ENCODE measurements at regions not wholly inside any gene's neighbourhood (a gene's known extent, or its start where the extent isn't known, plus 50 kb on each side); places are given as distances from the start of the nearest gene placed in this dataset.

DNA sequence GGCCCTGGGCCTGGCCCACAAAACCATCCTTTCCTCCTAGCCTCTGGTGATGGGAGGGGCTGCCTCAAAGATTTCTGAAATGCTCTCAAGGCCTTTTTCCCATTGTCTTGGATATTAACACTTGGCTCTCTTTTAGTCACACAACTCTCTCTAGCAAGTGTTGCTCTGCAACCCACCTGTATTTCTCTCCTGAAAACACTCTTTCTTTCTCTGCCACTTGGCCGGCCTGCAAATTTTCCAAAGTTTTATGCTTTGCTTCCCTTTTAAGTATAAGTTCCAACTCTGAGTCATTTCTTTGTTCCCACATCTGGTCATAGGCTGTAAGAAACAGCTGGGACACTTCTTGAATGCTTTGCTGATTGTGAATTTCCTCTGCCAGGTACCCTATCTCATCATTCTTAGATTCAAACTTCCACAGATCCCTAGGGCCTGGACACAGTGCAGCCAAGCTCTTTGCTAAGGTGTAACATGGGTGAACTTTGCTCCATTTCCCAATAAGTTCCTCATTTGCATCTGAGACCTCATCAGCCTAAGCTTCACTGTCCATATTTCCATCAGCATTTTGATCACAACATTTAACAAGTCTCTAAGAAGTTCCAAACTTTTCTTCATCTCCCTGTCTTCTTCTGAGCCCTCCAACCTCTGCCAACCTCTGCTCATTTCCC lies 93.8 kb downstream of the TRIM29 start:
- 79 to 83% methylated on average over 1 of the region's 1 CpG for WGBS, 2 experiments (ENCODE audit: insufficient coverage in 2 of 2)
- Histone ChIP-seq H3K9me3 (ENCODE audit: control insufficient read depth, low read length) (peaks cover 7% of the 10 kb centered on the region), H3K4me3 (ENCODE audit: extremely low read depth, insufficient read depth, low read length, poor library complexity, severe bottlenecking) (no peak overlapping the region), H3K36me3 (ENCODE audit: control insufficient read depth, insufficient read depth, low read length) (no peaks in the 10 kb centered on the region), H3K27ac (ENCODE audit: low read depth, low read length, severe bottlenecking) (no peak overlapping the region), H3K4me1 (ENCODE audit: control insufficient read depth, insufficient read depth, low read length, poor library complexity, severe bottlenecking) (peaks cover 2% of the 10 kb centered on the region)

DNA sequence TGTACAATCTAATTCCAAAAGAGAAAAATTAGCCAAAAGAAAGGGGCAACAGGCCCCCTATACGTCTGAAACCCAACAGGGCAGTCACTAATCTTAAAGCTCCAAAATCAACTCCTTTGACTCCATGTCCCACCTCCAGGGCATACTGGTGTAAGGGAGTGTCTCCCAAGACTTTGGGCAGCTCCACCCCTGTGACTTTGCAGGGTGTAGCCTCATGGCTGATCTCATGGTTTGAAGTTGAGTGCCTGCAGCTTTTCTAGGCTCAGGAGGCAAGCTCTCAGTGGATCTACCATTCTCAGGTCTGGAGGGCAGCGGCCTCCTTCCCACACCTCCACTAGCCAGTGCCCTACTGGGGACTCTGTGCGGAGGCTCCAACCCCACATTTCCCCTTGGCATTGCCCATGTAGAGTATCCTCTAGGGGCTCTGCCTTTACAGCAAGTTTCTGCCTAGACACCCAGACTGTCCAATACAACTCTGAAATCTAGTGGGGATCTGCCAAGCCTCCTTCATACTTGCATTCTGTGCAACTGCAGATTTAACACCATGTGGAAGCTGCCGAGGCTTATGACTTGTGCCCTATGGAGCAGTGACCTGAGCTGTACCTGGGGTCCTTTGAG lies 94.5 kb downstream of the TRIM29 start:
- WGBS, 2 experiments (ENCODE audit: insufficient coverage in 2 of 2), result 87 to 95% methylated on average over 3 of the region's 4 CpGs
- Histone ChIP-seq H3K36me3 (ENCODE audit: control insufficient read depth, insufficient read depth, low read length) (no peaks in the 10 kb centered on the region), H3K27ac (ENCODE audit: low read depth, low read length, severe bottlenecking) (no peak overlapping the region), H3K4me3 (ENCODE audit: extremely low read depth, insufficient read depth, low read length, poor library complexity, severe bottlenecking) (no peak overlapping the region), H3K4me1 (ENCODE audit: control insufficient read depth, insufficient read depth, low read length, poor library complexity, severe bottlenecking) (peaks cover 2% of the 10 kb centered on the region), H3K9me3 (ENCODE audit: control insufficient read depth, low read length) (peaks cover 7% of the 10 kb centered on the region)

DNA sequence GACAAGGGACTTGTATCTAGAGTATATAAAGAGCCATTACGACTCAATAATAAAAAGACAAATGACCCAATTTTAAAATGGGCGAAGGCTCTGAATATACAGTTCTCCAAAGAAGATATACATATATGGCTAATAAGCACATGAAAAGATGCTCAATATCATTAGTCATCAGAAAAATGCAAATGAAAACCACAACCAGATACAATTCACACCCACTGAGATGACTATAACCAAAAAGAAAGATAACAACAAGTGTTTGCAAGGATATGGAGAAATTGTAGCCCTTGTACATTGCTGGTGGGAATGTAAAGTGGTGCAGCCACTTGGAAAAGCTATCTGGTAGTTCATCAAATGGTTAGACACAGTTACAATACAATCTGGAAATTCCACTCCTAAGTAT lies 96.3 kb downstream of the TRIM29 start:
- Histone ChIP-seq H3K9me3 (ENCODE audit: control insufficient read depth, low read length) (peaks cover 10% of the 10 kb centered on the region), H3K4me1 (ENCODE audit: control insufficient read depth, insufficient read depth, low read length, poor library complexity, severe bottlenecking) (peaks cover 2% of the 10 kb centered on the region), H3K36me3 (ENCODE audit: control insufficient read depth, insufficient read depth, low read length) (no peaks in the 10 kb centered on the region), H3K4me3 (ENCODE audit: extremely low read depth, insufficient read depth, low read length, poor library complexity, severe bottlenecking) (no peak overlapping the region), H3K27ac (ENCODE audit: low read depth, low read length, severe bottlenecking) (no peak overlapping the region)
- WGBS, 2 experiments (ENCODE audit: insufficient coverage in 2 of 2), result 100% methylated on average over 1 of the region's 2 CpGs; no CpG with 5 or more reads in 1 of the 2 experiments

DNA sequence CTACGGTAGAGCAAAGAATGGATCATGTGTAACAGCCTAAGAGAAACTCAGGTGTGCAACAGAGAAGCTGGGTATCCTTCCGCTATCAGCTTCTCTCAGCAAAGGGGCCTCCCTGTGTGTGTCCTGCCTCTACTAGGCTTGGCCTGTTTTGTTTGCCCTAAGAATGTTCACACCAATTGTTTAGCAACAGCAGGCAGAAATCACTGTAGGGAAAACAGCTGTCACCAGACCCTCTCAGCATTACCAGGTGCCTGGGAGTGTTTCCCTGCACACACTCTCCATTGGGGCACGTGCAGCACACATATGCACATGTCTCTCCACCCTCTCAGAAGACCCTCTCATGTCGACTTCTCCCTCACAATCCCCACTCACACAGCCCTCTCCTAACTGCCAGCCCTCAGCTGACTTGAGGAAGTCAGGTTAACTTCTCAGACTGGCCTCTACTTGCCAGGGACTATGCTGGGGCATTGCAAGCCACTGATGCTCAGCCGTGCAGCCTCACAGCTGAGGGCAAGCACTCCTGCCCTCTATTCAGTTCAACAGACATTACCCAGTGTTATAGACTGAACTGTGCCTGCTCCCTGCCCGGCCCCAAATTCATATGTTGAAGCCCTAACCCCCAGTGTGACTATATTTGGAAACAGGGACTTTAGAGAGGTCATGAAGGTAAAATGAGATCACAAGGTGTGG lies 97.6 kb downstream of the TRIM29 start:
- no peaks in the 10 kb centered on the region for H3K36me3 ChIP-seq (ENCODE audit: control insufficient read depth, insufficient read depth, low read length)
- peaks cover 18% of the 10 kb centered on the region for H3K9me3 ChIP-seq (ENCODE audit: control insufficient read depth, low read length)
- H3K4me3 ChIP-seq (ENCODE audit: extremely low read depth, insufficient read depth, low read length, poor library complexity, severe bottlenecking), result no peak overlapping the region
- H3K27ac ChIP-seq (ENCODE audit: low read depth, low read length, severe bottlenecking), result no peak overlapping the region
- H3K4me1 ChIP-seq (ENCODE audit: control insufficient read depth, insufficient read depth, low read length, poor library complexity, severe bottlenecking), result peaks cover 2% of the 10 kb centered on the region
- 85 to 88% methylated on average over 5 of the region's 6 CpGs for WGBS, 2 experiments (ENCODE audit: insufficient coverage in 2 of 2)

DNA sequence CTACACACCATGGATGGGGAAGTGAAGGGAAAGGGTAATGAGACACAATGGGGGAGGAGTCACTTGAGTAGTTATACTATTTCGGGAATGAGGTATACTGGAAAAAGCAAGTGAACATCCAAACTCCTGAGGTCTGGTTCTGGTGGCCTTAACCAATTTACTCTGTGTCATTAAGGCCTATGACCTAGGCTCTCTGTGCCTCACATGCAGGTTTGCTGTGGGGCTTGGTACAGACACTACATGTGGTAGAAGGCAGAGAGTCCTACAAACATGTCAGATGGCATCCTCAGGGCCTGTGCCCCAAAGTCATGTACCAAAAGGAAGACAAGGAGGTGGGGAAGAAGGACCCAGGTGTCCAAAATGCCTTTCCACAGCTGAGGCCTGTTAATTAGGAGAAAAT lies 98.9 kb downstream of the TRIM29 start:
- peaks cover 18% of the 10 kb centered on the region for H3K9me3 ChIP-seq (ENCODE audit: control insufficient read depth, low read length)
- WGBS, 2 experiments (ENCODE audit: insufficient coverage in 2 of 2), result 100% methylated on average over 1 of the region's 1 CpG; no CpG with 5 or more reads in 1 of the 2 experiments
- H3K27ac ChIP-seq (ENCODE audit: low read depth, low read length, severe bottlenecking), result no peak overlapping the region
- H3K4me1 ChIP-seq (ENCODE audit: control insufficient read depth, insufficient read depth, low read length, poor library complexity, severe bottlenecking), result no peaks in the 10 kb centered on the region
- H3K36me3 ChIP-seq (ENCODE audit: control insufficient read depth, insufficient read depth, low read length), result no peaks in the 10 kb centered on the region
- H3K4me3 ChIP-seq (ENCODE audit: extremely low read depth, insufficient read depth, low read length, poor library complexity, severe bottlenecking), result no peak overlapping the region

DNA sequence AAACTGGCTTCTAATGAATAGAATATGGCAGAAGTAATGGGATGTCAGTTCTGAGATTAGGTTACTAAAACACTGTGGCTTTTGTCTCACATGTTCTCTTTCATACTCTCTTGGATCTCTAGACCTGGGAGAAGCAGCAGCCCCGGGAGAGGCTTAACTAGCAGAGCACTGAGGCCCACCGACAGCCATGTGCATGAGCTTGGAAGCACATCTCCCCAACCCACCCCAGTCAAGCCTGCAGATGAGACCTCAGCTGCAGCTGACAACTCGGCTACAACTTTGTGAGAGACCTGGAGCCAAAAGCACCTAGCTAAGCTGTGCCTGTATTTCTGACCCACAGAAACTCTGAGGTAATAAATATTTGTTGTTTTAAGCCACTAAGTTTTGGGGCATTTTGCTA lies 100.8 kb downstream of the TRIM29 start:
- 60 to 100% methylated on average over 1 of the region's 3 CpGs for WGBS, 2 experiments (ENCODE audit: insufficient coverage in 2 of 2)
- H3K27ac ChIP-seq (ENCODE audit: low read depth, low read length, severe bottlenecking), result no peak overlapping the region

DNA sequence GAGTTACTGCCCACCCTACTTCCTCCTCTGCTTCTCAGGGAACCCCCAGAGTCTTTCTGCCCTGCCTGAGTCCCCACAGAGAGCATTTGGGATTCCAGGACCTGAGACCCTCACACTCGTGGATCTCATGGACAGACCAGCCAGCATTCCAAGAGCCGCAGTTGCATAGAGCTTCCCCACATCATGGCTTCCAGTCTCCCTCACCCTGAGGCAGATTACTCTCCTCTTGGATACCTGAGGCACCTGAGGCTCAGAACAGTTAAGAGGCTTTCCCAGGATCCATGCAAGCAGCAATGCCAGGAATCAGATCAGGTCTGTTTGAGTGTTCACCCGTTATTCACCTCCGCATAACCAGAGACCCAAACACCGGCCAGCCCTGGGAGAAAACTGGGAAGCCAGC lies 102.2 kb downstream of the TRIM29 start:
- Histone ChIP-seq H3K4me3 (ENCODE audit: extremely low read depth, insufficient read depth, low read length, poor library complexity, severe bottlenecking) (no peak overlapping the region), H3K4me1 (ENCODE audit: control insufficient read depth, insufficient read depth, low read length, poor library complexity, severe bottlenecking) (no peaks in the 10 kb centered on the region), H3K36me3 (ENCODE audit: control insufficient read depth, insufficient read depth, low read length) (no peaks in the 10 kb centered on the region), H3K9me3 (ENCODE audit: control insufficient read depth, low read length) (peaks cover 18% of the 10 kb centered on the region), H3K27ac (ENCODE audit: low read depth, low read length, severe bottlenecking) (no peak overlapping the region)
- 95 to 100% methylated on average over 2 of the region's 5 CpGs for WGBS, 2 experiments (ENCODE audit: insufficient coverage in 2 of 2)

More for the DNA sequence above, 100.8 kb downstream of the TRIM29 start:
- no peak overlapping the region for H3K4me3 ChIP-seq (ENCODE audit: extremely low read depth, insufficient read depth, low read length, poor library complexity, severe bottlenecking)
- H3K36me3 ChIP-seq (ENCODE audit: control insufficient read depth, insufficient read depth, low read length), result no peaks in the 10 kb centered on the region
- H3K4me1 ChIP-seq (ENCODE audit: control insufficient read depth, insufficient read depth, low read length, poor library complexity, severe bottlenecking), result no peaks in the 10 kb centered on the region
- H3K9me3 ChIP-seq (ENCODE audit: control insufficient read depth, low read length), result peaks cover 18% of the 10 kb centered on the region

DNA sequence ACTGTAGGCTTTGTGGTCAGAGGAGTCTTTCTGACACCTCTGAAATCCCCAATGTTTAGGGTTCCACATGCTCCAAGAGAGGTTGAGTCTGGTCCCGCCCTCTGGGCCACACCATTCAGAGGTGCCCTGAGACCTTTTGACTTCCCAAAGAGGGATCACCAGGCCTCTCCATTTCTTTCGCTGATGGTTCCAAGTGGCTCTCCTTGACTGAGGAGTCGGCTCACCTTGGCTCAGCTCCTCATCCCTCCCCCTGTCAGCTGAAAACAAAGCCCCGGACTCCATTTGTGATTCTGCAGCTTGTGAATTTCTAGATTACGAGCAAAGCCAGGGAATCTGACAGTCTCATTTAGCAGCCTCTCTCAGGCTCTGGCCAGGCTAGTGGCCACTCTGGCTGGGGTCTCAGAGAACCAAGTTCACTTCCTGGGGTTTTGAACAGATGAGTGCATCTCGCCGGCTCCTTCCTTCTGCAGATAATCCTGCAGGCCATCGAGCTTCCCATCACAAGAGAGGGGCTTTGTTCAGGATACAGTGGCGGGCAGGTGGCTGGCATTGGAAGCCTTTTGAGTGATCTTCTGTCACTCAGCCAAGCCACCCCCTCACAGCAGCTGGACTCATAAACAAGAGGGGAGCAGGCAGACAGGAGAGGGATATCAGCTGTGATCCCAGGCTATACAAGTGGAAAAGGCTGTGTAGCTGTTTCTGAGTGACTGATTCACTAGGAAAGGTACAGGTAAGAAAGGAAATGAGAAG lies 102.9 kb downstream of the TRIM29 start:
- Histone ChIP-seq H3K4me3 (ENCODE audit: extremely low read depth, insufficient read depth, low read length, poor library complexity, severe bottlenecking) (no peak overlapping the region), H3K4me1 (ENCODE audit: control insufficient read depth, insufficient read depth, low read length, poor library complexity, severe bottlenecking) (no peaks in the 10 kb centered on the region), H3K9me3 (ENCODE audit: control insufficient read depth, low read length) (peaks cover 18% of the 10 kb centered on the region), H3K36me3 (ENCODE audit: control insufficient read depth, insufficient read depth, low read length) (no peaks in the 10 kb centered on the region), H3K27ac (ENCODE audit: low read depth, low read length, severe bottlenecking) (no peak overlapping the region)
- 93 to 95% methylated on average over 7 to 8 of the region's 9 CpGs for whole genome bisulfite sequencing, 2 experiments (ENCODE audit: insufficient coverage in 2 of 2)

DNA sequence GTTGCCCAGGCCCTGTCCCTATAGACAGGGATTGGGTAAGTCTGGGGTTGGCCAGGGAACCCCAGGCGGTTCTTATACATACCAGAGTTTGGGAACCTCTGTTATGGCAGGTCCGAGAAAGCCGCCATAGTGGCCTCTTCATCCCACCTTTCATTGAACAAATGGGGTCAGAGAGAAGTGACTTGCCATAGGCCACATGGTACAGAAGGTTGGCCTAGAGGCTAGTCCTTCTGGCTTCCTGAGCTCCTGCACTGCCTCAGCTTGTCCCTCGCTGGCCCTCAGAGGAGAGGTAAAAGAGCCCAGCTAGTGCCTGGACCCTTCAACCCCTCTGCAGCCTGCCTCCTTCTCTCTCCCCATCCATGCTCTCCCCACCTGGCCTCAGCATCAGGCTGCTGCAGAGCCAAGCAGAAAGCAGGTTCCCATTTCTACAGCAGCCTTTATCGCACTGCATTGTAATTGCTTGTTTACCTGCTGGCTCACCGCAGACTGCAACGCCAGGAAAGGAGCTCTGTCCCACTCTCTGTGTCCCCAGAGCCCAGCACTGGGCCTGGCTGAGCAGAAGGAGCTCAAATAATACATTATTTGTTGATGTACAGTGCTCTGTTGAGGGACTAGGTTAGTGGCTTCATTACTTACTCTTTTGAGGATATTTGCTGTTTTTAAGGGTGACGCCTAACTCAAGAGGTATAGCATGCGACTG lies 103.6 kb downstream of the TRIM29 start:
- Histone ChIP-seq H3K4me1 (ENCODE audit: control insufficient read depth, insufficient read depth, low read length, poor library complexity, severe bottlenecking) (no peaks in the 10 kb centered on the region), H3K27ac (ENCODE audit: low read depth, low read length, severe bottlenecking) (no peak overlapping the region), H3K9me3 (ENCODE audit: control insufficient read depth, low read length) (peaks cover 18% of the 10 kb centered on the region), H3K4me3 (ENCODE audit: extremely low read depth, insufficient read depth, low read length, poor library complexity, severe bottlenecking) (no peak overlapping the region), H3K36me3 (ENCODE audit: control insufficient read depth, insufficient read depth, low read length) (no peaks in the 10 kb centered on the region)
- WGBS, 2 experiments (ENCODE audit: insufficient coverage in 2 of 2), result 92 to 99% methylated on average over 6 to 8 of the region's 9 CpGs

DNA sequence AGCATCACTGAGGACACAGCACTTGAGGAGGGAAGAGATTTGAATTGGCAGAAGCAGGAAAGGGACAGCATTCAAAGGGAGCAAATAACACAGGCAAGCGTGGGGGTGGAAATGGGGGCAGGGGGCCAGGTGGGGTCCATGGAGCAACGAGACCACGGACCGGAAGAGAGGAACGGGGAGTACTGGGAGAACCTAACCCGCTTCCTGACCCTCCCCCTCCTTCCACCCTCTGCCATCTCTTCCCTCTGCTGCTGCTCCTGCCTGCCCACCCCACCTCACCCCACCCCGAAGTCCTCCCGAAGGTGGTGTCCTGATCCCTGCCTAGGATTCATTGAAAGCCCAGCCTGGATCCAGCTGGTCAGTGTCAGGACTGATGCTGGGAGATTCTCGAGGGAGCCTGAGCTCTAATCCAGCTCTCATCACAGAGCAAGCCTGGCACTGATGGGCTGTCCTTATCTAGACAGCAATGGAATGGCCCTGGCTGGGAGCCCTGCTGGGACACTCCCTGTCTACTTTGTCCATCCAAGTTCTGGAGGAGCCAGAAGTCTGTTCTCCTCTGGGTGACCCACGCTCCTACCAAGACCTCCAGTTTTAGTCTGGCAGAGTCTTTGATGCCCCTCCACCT lies 105.0 kb downstream of the TRIM29 start:
- Histone ChIP-seq H3K9me3 (ENCODE audit: control insufficient read depth, low read length) (peaks cover 18% of the 10 kb centered on the region), H3K36me3 (ENCODE audit: control insufficient read depth, insufficient read depth, low read length) (no peaks in the 10 kb centered on the region), H3K27ac (ENCODE audit: low read depth, low read length, severe bottlenecking) (no peak overlapping the region), H3K4me1 (ENCODE audit: control insufficient read depth, insufficient read depth, low read length, poor library complexity, severe bottlenecking) (no peaks in the 10 kb centered on the region), H3K4me3 (ENCODE audit: extremely low read depth, insufficient read depth, low read length, poor library complexity, severe bottlenecking) (no peak overlapping the region)
- WGBS, 2 experiments (ENCODE audit: insufficient coverage in 2 of 2), result 78 to 89% methylated on average over 8 of the region's 10 CpGs

All from mesodermal cell (in vitro differentiated cells).